Gastrocnemius medialis (tissue), 4 donors: ENCODE measurements at regions not wholly inside any gene's neighbourhood (a gene's known extent, or its start where the extent isn't known, plus 50 kb on each side); places are given as distances from the start of the nearest gene placed in this dataset.

Experiments
- ATAC-seq, 2 donors: fragments of 150-250 bp; one replicate each; pipeline ENCODE4 v1.9.1; 2016
- DNase-seq, 2 donors: peaks; one replicate each; pipeline ENCODE4 v3.0.0-alpha.2; 2019
- H3K27ac ChIP-seq, 4 donors: fragments of 200-600 bp; sonication (generic); 1 replicate in 1 of 4; 2 replicates in 3 of 4; pipeline ENCODE4 v1.5.1; 2016 to 2018; ENCODE audit warnings: mild to moderate bottlenecking in 2 of 4, moderate library complexity in 1 of 4
- H3K27me3 ChIP-seq, 3 donors: fragments of 200-600 bp; sonication (generic) in 2 of 3; 1 replicate in 1 of 3; 2 replicates in 2 of 3; pipeline versions ENCODE4 v1.5.1 to v1.6.0; 2016 to 2019; ENCODE audit warnings: mild to moderate bottlenecking in 1 of 3, moderate library complexity in 1 of 3
- H3K36me3 ChIP-seq, 2 donors: fragments of 200-600 bp; sonication (generic) in 1 of 2; one replicate each; pipeline ENCODE4 v1.5.1; 2017 to 2018
- H3K4me1 ChIP-seq, 2 donors: fragments of 200-600 bp; sonication (generic) in 1 of 2; one replicate each; pipeline ENCODE4 v1.5.1; 2016 to 2017; ENCODE audit warnings: mild to moderate bottlenecking in 2 of 2
- H3K4me3 ChIP-seq, 4 donors: fragments of 200-600 bp; sonication (generic) in 3 of 4; 1 replicate in 1 of 4; 2 replicates in 3 of 4; pipeline ENCODE4 v1.5.1; 2016 to 2019; ENCODE audit warnings: mild to moderate bottlenecking in 2 of 4
- H3K9me3 ChIP-seq, 3 donors: fragments of 200-600 bp; sonication (generic) in 2 of 3; 1 replicate in 1 of 3; 2 replicates in 2 of 3; pipeline ENCODE4 v1.5.1; 2016 to 2019
- POLR2A ChIP-seq, 2 donors: fragments of 450-650 bp; IDR thresholded peaks; one replicate each; pipeline ENCODE4 v1.6.1; 2017; ENCODE audit warnings: antibody characterized with exemption in 2 of 2, mild to moderate bottlenecking in 2 of 2, moderate library complexity in 2 of 2
- in situ Hi-C, 4 donors: fragments of 200-750 bp; cut with MboI; loops; one replicate each; pipeline versions ENCODE4 v1.15.0 to v1.8.0; 2017; ENCODE audit warnings: low sequenced_read_pairs in 4 of 4
- intact Hi-C: fragments of 100-400 bp; cut with DNase I; formaldehyde crosslinking; loops from one replicate; pipeline ENCODE4 v1.15.1; 2023; ENCODE audit warnings: low total_unique reads
- TF ChIP-seq, protein P1 (sequence below), 5 experiments: fragments of 450-650 bp in 3 of 5; fragments of 200-600 bp in 2 of 5; sonication (generic) in 2 of 5; IDR thresholded peaks in 4 of 5; conservative IDR thresholded peaks in 1 of 5; 1 replicate in 4 of 5; 2 replicates in 1 of 5; pipeline ENCODE4 v1.5.1; 2016 to 2019; ENCODE audit warnings: antibody characterized with exemption in 5 of 5, mild to moderate bottlenecking in 3 of 5, moderate library complexity in 3 of 5

DNA sequence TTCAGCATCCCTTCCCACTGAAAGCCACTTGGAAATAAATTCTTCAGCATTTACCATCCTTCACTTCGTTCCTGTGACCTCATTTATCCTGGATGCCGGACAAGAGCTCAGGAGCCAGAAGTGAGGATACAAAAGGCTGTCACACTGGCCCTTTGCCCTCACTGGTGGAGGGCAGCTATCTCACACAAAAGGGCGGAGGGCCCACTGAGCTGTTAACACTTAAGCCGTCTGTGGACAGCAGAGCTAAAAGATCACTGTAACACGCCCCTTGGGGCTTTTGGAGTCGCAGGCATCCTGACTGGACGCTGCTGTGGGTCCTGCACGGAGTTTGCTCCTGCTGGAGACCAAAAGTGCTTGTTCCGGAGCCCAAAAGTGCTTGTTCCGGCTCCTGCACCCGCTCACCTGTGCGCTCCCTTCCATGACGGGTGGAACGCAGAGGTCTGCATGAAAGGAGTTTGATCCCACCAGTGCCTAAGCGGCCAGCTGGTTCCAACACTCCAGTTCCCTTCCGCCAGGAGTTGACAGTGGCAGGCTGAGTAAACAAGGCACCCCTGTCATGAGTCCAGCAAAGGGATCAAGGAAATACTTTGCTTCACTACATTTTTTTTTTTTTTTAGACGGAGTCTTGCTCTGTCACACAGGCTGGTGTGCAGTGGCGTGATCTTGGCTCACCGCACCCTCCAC, 572.0 kb upstream of the LINC00305 start:
- intact Hi-C loops, result no loop called here
- DNase-seq (no peak), ATAC-seq (no peak)
- in situ Hi-C loops, result no loop called here
- Histone ChIP-seq H3K9me3 (no peaks in the 10 kb centered on the region), H3K4me1 (no peaks in the 10 kb centered on the region), H3K36me3 (no peaks in the 10 kb centered on the region), H3K27ac (no peak overlapping the region), H3K27me3 (no peaks in the 10 kb centered on the region), H3K4me3 (no peak overlapping the region)
- no peak for TF ChIP-seq POLR2A (IDR thresholded peaks at IDR 0.05)
- TF ChIP-seq, protein P1, sequence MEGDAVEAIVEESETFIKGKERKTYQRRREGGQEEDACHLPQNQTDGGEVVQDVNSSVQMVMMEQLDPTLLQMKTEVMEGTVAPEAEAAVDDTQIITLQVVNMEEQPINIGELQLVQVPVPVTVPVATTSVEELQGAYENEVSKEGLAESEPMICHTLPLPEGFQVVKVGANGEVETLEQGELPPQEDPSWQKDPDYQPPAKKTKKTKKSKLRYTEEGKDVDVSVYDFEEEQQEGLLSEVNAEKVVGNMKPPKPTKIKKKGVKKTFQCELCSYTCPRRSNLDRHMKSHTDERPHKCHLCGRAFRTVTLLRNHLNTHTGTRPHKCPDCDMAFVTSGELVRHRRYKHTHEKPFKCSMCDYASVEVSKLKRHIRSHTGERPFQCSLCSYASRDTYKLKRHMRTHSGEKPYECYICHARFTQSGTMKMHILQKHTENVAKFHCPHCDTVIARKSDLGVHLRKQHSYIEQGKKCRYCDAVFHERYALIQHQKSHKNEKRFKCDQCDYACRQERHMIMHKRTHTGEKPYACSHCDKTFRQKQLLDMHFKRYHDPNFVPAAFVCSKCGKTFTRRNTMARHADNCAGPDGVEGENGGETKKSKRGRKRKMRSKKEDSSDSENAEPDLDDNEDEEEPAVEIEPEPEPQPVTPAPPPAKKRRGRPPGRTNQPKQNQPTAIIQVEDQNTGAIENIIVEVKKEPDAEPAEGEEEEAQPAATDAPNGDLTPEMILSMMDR (IDR thresholded peaks at IDR 0.05 in 4 of 5, conservative IDR thresholded peaks at IDR 0.05 in 1 of 5), result no peak

DNA sequence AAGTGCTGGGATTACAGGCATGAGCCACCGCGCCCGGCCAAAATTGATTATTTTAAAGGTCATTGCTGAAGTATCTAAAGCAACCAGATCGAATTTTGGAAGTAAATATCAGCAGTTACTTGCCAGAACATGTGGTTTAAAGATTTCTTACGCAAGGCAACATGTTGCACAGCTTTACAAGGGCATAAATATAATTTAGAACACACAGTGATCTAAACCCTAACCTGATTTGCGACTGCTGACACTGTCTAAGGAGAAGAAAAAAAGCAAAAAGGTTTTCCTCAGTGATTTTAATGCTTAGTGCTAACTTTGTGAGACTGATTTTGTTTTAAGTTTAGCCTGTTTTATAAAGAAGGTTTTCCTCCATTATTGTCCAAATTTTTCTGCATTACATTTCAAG, 569.9 kb upstream of the LINC00305 start:
- H3K4me3 ChIP-seq, result no peak overlapping the region
- DNase-seq, result no peak
- H3K9me3 ChIP-seq, result no peaks in the 10 kb centered on the region
- TF ChIP-seq, protein P1 (IDR thresholded peaks at IDR 0.05 in 4 of 5, conservative IDR thresholded peaks at IDR 0.05 in 1 of 5), result no peak
- TF ChIP-seq POLR2A (IDR thresholded peaks at IDR 0.05), result no peak
- no peaks in the 10 kb centered on the region for H3K36me3 ChIP-seq
- in situ Hi-C loops, result no loop called here
- ATAC-seq, result no peak
- no peak overlapping the region for H3K27ac ChIP-seq
- no peaks in the 10 kb centered on the region for H3K4me1 ChIP-seq
- intact Hi-C loops, result no loop called here
- H3K27me3 ChIP-seq, result no peaks in the 10 kb centered on the region

DNA sequence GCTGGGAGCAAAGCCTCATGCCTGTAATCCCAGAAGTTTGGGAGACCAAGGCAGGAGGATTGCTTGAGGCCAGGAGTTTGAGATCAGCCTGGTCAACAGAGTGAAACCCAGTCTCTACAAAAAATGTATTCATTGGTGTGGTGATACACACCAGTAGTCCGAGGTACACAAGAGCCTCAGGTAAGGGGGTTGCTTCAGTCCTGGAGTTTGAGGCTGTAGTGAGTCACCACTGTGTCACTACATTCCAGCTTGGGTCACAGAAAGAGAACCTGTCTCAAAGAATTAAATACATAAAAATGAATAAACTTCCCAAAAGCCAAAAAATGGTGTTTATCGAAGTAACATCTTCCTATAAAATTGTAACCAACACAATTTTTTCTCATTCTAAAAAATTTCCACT, 568.1 kb upstream of the LINC00305 start:
- ATAC-seq (no peak), DNase-seq (no peak)
- no peaks in the 10 kb centered on the region for H3K9me3 ChIP-seq
- H3K36me3 ChIP-seq, result no peaks in the 10 kb centered on the region
- intact Hi-C loops (no loop called here), in situ Hi-C loops (no loop called here)
- no peaks in the 10 kb centered on the region for H3K4me1 ChIP-seq
- no peak overlapping the region for H3K27ac ChIP-seq
- no peak overlapping the region for H3K4me3 ChIP-seq
- H3K27me3 ChIP-seq, result no peaks in the 10 kb centered on the region
- no peak for TF ChIP-seq POLR2A (IDR thresholded peaks at IDR 0.05)
- TF ChIP-seq, protein P1 (IDR thresholded peaks at IDR 0.05 in 4 of 5, conservative IDR thresholded peaks at IDR 0.05 in 1 of 5), result no peak

DNA sequence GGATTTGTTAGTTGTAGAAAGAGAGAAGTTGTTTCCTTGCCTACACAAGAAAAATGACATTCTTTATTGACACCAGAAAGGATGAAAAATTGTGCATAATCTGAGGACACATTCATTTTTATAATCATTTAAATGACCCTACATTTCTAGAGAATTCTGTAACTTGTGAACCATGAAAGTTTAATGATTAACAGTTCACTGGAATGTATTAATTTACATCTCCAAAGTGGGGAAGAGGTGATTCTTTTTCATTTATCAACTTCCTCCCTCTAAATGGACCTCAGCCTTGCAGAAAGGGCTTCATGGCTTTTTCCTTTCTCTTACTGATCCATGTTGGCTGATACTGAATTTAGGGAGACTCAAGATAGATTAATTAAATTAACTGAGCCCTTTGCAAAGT, 565.2 kb upstream of the LINC00305 start:
- H3K27ac ChIP-seq, result no peak overlapping the region
- in situ Hi-C loops (no loop called here), intact Hi-C loops (no loop called here)
- H3K4me1 ChIP-seq, result no peaks in the 10 kb centered on the region
- no peaks in the 10 kb centered on the region for H3K27me3 ChIP-seq
- no peak for DNase-seq
- no peak for TF ChIP-seq POLR2A (IDR thresholded peaks at IDR 0.05)
- TF ChIP-seq, protein P1 (IDR thresholded peaks at IDR 0.05 in 4 of 5, conservative IDR thresholded peaks at IDR 0.05 in 1 of 5), result no peak
- ATAC-seq, result no peak
- H3K4me3 ChIP-seq, result no peak overlapping the region
- no peaks in the 10 kb centered on the region for H3K36me3 ChIP-seq
- H3K9me3 ChIP-seq, result no peaks in the 10 kb centered on the region

DNA sequence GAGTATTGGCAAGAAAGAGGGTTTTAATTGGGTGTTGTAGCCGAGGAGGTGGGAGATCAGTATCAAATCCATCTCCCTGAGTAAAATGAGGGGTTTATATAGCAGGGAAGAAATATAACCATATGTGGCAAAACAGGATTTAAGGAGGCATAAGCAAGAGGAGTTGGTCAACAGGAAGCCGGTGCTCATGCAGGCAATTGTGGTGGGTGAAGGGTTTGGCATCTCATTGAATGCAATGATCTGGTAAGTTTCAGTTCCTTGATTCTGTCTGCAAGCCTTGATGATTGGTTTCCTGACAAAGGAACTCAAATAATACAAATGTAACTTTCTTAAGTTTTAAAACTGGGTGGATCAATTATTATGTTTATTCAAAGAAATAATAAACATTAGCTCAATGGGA, 564.4 kb upstream of the LINC00305 start:
- no peak for ATAC-seq

More for the DNA sequence above, 564.4 kb upstream of the LINC00305 start:
- intact Hi-C loops, result no loop called here
- no peak for TF ChIP-seq POLR2A (IDR thresholded peaks at IDR 0.05)
- TF ChIP-seq, protein P1 (IDR thresholded peaks at IDR 0.05 in 4 of 5, conservative IDR thresholded peaks at IDR 0.05 in 1 of 5), result no peak
- Histone ChIP-seq H3K4me1 (no peaks in the 10 kb centered on the region), H3K27ac (no peak overlapping the region), H3K9me3 (no peaks in the 10 kb centered on the region), H3K27me3 (no peaks in the 10 kb centered on the region), H3K4me3 (no peak overlapping the region), H3K36me3 (no peaks in the 10 kb centered on the region)
- DNase-seq, result peak; percentile 3 to 19
- in situ Hi-C loops, result no loop called here
